DND-41 (cell line): ENCODE measurements at regions not wholly inside any gene's neighbourhood (a gene's known extent, or its start where the extent isn't known, plus 50 kb on each side); places are given as distances from the start of the nearest gene placed in this dataset.

ENCODE experiments used
- ATAC-seq: fragments of 200-7000 bp; cut with Tn5 transposase; 3 replicates; pipeline ENCODE4 v1.9.1; 2021; ENCODE audit warnings: low read depth; ENCODE audit not compliant: insufficient read depth
- DNase-seq: peaks from one replicate; pipeline ENCODE4 v3.0.0-alpha.2; 2020
- H2AFZ ChIP-seq: 2 replicates; pipeline ENCODE4 v1.6.0; 2012; ENCODE audit warnings: low read depth, low read length
- H3K27ac ChIP-seq: 2 replicates; pipeline ENCODE4 v1.5.1; 2012; ENCODE audit warnings: low read length, inconsistent platforms
- H3K27me3 ChIP-seq: fragments of 200-600 bp; sonication (generic); 2 replicates; pipeline ENCODE4 v1.6.0; 2012; ENCODE audit warnings: low read length, mild to moderate bottlenecking, inconsistent platforms; ENCODE audit not compliant: insufficient read depth, poor library complexity
- H3K36me3 ChIP-seq: 2 replicates; pipeline ENCODE4 v1.5.1; 2012; ENCODE audit warnings: low read length, inconsistent platforms; ENCODE audit not compliant: insufficient read depth
- H3K4me1 ChIP-seq: 2 replicates; pipeline ENCODE4 v1.5.1; 2012; ENCODE audit warnings: mild to moderate bottlenecking, low read length; ENCODE audit not compliant: insufficient read depth
- H3K4me2 ChIP-seq: 2 replicates; pipeline ENCODE4 v1.6.0; 2012; ENCODE audit warnings: mild to moderate bottlenecking, moderate library complexity, low read length, inconsistent platforms; ENCODE audit not compliant: insufficient read depth
- H3K4me3 ChIP-seq, 2 experiments: fragments of 200-600 bp in 1 of 2; shearing (Covaris generic) in 1 of 2; 2 replicates each; pipeline ENCODE4 v1.5.1; 2012 to 2016; ENCODE audit warnings: inconsistent platforms in 2 of 2, low read length in 2 of 2, mild to moderate bottlenecking in 2 of 2, low read depth in 1 of 2, moderate library complexity in 1 of 2
- H3K79me2 ChIP-seq: 2 replicates; pipeline ENCODE4 v1.6.0; 2012; ENCODE audit warnings: low read length, inconsistent platforms; ENCODE audit not compliant: insufficient read depth
- H3K9ac ChIP-seq: 2 replicates; pipeline ENCODE4 v1.6.0; 2012; ENCODE audit warnings: low read depth, mild to moderate bottlenecking, inconsistent platforms, low read length, moderate library complexity
- H3K9me3 ChIP-seq: 2 replicates; pipeline ENCODE4 v1.5.1; 2012; ENCODE audit warnings: low read length, moderate library complexity, mild to moderate bottlenecking, inconsistent platforms; ENCODE audit not compliant: insufficient read depth, severe bottlenecking
- H4K20me1 ChIP-seq: 2 replicates; pipeline ENCODE4 v1.6.0; 2012; ENCODE audit warnings: low read length; ENCODE audit not compliant: insufficient read depth
- EZH2 ChIP-seq: IDR thresholded peaks from 3 replicates; pipeline ENCODE4 v1.6.1; 2012; ENCODE audit warnings: borderline replicate concordance, low read depth, mild to moderate bottlenecking, moderate library complexity, low read length, inconsistent platforms; ENCODE audit not compliant: severe bottlenecking
- TF ChIP-seq, protein P1 (sequence below): IDR thresholded peaks from 2 replicates; pipeline ENCODE4 v1.5.1; 2012; ENCODE audit warnings: borderline replicate concordance, low read length, moderate library complexity, mild to moderate bottlenecking; ENCODE audit not compliant: poor library complexity, severe bottlenecking; ENCODE audit errors: extremely low read depth

DNA sequence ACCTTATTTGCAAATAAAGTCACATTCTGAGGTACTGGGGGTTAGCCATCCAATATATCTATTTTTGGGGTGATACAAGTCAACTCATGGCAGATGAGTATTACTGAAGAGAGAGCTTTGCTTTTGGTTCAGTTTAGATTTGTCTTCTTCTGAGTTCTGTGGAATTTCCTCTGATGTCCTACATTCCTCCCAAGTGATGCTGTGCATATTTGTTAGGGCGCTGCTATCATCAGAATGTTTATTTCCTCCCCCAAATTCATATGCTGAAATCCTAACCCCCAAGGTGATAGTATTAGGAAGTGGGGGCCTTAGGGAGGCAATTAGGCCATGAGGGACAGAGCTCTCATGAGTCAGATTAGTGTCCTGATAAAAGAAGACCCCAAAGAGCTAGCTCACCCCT, 96.2 kb upstream of the WLS start:
- Histone ChIP-seq H3K36me3 (no peaks in the 10 kb centered on the region), H3K9ac (no peak overlapping the region), H4K20me1 (no peaks in the 10 kb centered on the region), H3K4me3 (no peak overlapping the region), H3K9me3 (no peaks in the 10 kb centered on the region), H3K4me1 (no peaks in the 10 kb centered on the region), H3K4me2 (no peak overlapping the region), H2AFZ (no peak overlapping the region), H3K27me3 (peaks cover 6% of the 10 kb centered on the region), H3K79me2 (no peaks in the 10 kb centered on the region), H3K27ac (no peak overlapping the region)
- DNase-seq (no peak), ATAC-seq (no peak)
- no peak for TF ChIP-seq EZH2
- TF ChIP-seq, protein P1, sequence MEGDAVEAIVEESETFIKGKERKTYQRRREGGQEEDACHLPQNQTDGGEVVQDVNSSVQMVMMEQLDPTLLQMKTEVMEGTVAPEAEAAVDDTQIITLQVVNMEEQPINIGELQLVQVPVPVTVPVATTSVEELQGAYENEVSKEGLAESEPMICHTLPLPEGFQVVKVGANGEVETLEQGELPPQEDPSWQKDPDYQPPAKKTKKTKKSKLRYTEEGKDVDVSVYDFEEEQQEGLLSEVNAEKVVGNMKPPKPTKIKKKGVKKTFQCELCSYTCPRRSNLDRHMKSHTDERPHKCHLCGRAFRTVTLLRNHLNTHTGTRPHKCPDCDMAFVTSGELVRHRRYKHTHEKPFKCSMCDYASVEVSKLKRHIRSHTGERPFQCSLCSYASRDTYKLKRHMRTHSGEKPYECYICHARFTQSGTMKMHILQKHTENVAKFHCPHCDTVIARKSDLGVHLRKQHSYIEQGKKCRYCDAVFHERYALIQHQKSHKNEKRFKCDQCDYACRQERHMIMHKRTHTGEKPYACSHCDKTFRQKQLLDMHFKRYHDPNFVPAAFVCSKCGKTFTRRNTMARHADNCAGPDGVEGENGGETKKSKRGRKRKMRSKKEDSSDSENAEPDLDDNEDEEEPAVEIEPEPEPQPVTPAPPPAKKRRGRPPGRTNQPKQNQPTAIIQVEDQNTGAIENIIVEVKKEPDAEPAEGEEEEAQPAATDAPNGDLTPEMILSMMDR, result no peak

DNA sequence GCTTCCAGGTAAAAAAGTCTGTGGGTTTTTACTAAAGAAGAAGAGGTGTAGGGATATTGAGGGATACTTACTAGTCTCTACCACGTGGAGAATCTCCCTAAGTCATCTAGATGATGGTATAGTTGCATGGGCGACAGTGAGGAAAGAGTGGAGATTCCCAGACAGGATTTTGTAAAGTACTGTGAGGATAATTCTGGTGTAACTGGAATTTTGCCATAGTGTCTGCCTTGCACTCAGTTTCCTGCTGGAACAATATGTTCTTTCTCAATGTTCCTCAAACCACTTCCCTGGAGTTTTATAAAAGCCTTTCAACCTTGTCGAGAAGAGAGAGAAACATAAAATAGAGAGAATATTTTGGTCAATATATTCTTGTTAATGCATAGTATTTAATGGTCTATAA, 95.1 kb upstream of the WLS start:
- Histone ChIP-seq H3K9me3 (no peaks in the 10 kb centered on the region), H4K20me1 (no peaks in the 10 kb centered on the region), H3K9ac (no peak overlapping the region), H3K4me3 (no peak overlapping the region), H3K79me2 (no peaks in the 10 kb centered on the region), H3K27ac (no peak overlapping the region), H3K27me3 (peaks cover 6% of the 10 kb centered on the region), H3K4me1 (no peaks in the 10 kb centered on the region), H3K36me3 (no peaks in the 10 kb centered on the region), H3K4me2 (no peak overlapping the region), H2AFZ (no peak overlapping the region)
- ATAC-seq (no peak), DNase-seq (no peak)
- TF ChIP-seq, protein P1, result no peak
- TF ChIP-seq EZH2, result no peak

DNA sequence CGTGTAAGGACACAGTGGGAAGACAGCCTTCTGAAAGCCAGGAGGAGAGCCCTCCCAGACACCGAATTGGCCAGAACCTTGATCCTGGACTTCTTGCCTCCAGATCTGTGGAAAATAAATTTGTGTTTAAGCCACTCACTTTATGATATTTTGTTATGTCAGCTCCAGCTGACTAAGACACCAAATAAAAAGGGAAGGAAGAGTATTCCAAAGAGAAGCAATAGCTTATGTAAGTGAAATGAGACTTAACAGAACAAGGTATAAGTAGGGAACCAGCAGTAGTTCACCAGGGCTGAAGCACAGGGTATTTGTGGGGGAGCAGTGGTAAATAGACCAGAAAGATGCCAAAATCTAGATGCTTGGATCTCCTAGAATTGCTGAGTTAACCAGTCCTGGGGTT, 94.2 kb upstream of the WLS start:
- no peaks in the 10 kb centered on the region for H3K9me3 ChIP-seq
- H3K9ac ChIP-seq, result no peak overlapping the region
- H3K27ac ChIP-seq, result no peak overlapping the region
- no peak overlapping the region for H2AFZ ChIP-seq
- no peaks in the 10 kb centered on the region for H3K79me2 ChIP-seq
- H3K4me2 ChIP-seq, result no peak overlapping the region
- H3K4me1 ChIP-seq, result no peaks in the 10 kb centered on the region
- no peaks in the 10 kb centered on the region for H3K27me3 ChIP-seq
- H3K4me3 ChIP-seq, result no peak overlapping the region
- no peaks in the 10 kb centered on the region for H3K36me3 ChIP-seq
- H4K20me1 ChIP-seq, result no peaks in the 10 kb centered on the region
- no peak for DNase-seq
- ATAC-seq, result no peak
- TF ChIP-seq EZH2, result no peak
- TF ChIP-seq, protein P1, result no peak

GRCh38 chr1:68324316-68324715, 92.0 kb upstream of the WLS start:
- H3K27me3 ChIP-seq, result peaks cover 11% of the 10 kb centered on the region
- H3K27ac ChIP-seq, result no peak overlapping the region
- DNase-seq (no peak), ATAC-seq (no peak)
- no peaks in the 10 kb centered on the region for H3K36me3 ChIP-seq
- no peak overlapping the region for H3K4me3 ChIP-seq
- H3K9ac ChIP-seq, result no peak overlapping the region
- no peak overlapping the region for H3K4me2 ChIP-seq
- no peak for TF ChIP-seq EZH2
- TF ChIP-seq, protein P1, result no peak
- no peak overlapping the region for H2AFZ ChIP-seq
- no peaks in the 10 kb centered on the region for H3K9me3 ChIP-seq
- no peaks in the 10 kb centered on the region for H4K20me1 ChIP-seq
- no peaks in the 10 kb centered on the region for H3K4me1 ChIP-seq
- H3K79me2 ChIP-seq, result no peaks in the 10 kb centered on the region
